Neural crest cell (in vitro differentiated cells): ENCODE measurements at regions not wholly inside any gene's neighbourhood (a gene's known extent, or its start where the extent isn't known, plus 50 kb on each side); places are given as distances from the start of the nearest gene placed in this dataset.

ENCODE experiments used
- DNase-seq: peaks from one replicate; pipeline ENCODE4 v3.0.0; 2021; ENCODE audit warnings: low read depth, mixed read lengths, low spot score
- H3K27ac Mint-ChIP-seq: one replicate; pipeline ENCODE4 v1.8.0; 2021; ENCODE audit warnings: mild to moderate bottlenecking, mixed read lengths; ENCODE audit not compliant: unreplicated experiment
- H3K27me3 Mint-ChIP-seq: 2 replicates; pipeline ENCODE4 v1.8.0; 2021; ENCODE audit warnings: low read depth, mild to moderate bottlenecking, mixed read lengths
- H3K36me3 Mint-ChIP-seq: 2 replicates; pipeline ENCODE4 v1.8.0; 2021; ENCODE audit warnings: low read depth, mild to moderate bottlenecking, mixed read lengths
- H3K4me1 Mint-ChIP-seq: 2 replicates; pipeline ENCODE4 v1.8.0; 2021; ENCODE audit warnings: mixed read lengths
- H3K4me3 Mint-ChIP-seq: one replicate; pipeline ENCODE4 v1.8.0; 2021; ENCODE audit warnings: mild to moderate bottlenecking, mixed read lengths
- H3K9me3 Mint-ChIP-seq: 2 replicates; pipeline ENCODE4 v1.8.0; 2021; ENCODE audit warnings: mixed read lengths
- TF ChIP-seq, protein P1 (sequence below): fragments of 200-600 bp; sonication (generic); conservative IDR thresholded peaks from 2 replicates; pipeline ENCODE4 v1.5.0; 2021; ENCODE audit warnings: antibody characterized with exemption, mild to moderate bottlenecking

GRCh38 chr18:46344416-46345180, 240.4 kb downstream of the HAUS1 start:
- Mint-ChIP-seq H3K4me3 (no peak overlapping the region), H3K36me3 (peaks cover 2% of the 10 kb centered on the region), H3K27ac (peak overlapping the region; percentile 81), H3K9me3 (no peaks in the 10 kb centered on the region), H3K4me1 (peaks cover 33% of the 10 kb centered on the region), H3K27me3 (no peaks in the 10 kb centered on the region)
- TF ChIP-seq, protein P1, sequence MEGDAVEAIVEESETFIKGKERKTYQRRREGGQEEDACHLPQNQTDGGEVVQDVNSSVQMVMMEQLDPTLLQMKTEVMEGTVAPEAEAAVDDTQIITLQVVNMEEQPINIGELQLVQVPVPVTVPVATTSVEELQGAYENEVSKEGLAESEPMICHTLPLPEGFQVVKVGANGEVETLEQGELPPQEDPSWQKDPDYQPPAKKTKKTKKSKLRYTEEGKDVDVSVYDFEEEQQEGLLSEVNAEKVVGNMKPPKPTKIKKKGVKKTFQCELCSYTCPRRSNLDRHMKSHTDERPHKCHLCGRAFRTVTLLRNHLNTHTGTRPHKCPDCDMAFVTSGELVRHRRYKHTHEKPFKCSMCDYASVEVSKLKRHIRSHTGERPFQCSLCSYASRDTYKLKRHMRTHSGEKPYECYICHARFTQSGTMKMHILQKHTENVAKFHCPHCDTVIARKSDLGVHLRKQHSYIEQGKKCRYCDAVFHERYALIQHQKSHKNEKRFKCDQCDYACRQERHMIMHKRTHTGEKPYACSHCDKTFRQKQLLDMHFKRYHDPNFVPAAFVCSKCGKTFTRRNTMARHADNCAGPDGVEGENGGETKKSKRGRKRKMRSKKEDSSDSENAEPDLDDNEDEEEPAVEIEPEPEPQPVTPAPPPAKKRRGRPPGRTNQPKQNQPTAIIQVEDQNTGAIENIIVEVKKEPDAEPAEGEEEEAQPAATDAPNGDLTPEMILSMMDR, result no peak
- no peak for DNase-seq

DNA sequence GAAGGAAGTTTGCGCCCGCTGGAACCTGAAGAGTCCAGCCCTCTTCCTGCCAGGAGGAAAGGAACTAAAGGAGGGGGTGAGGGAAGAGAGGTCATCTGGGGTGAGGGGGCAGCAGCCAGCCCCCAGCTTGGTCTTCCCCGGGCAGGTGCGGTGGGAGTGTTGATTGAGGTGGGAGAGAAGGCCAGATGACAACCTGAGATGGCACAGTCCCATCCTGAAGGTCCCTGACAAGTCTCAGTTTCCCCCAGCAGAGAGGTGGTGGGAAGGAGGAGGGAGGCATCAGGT, 240.9 kb downstream of the HAUS1 start:
- H3K4me1 Mint-ChIP-seq, result peaks cover 27% of the 10 kb centered on the region
- peak overlapping the region; percentile 81 for H3K27ac Mint-ChIP-seq
- peaks cover 2% of the 10 kb centered on the region for H3K36me3 Mint-ChIP-seq
- H3K4me3 Mint-ChIP-seq, result no peak overlapping the region
- H3K9me3 Mint-ChIP-seq, result no peaks in the 10 kb centered on the region
- no peak for DNase-seq
- TF ChIP-seq, protein P1, result no peak
- no peaks in the 10 kb centered on the region for H3K27me3 Mint-ChIP-seq

DNA sequence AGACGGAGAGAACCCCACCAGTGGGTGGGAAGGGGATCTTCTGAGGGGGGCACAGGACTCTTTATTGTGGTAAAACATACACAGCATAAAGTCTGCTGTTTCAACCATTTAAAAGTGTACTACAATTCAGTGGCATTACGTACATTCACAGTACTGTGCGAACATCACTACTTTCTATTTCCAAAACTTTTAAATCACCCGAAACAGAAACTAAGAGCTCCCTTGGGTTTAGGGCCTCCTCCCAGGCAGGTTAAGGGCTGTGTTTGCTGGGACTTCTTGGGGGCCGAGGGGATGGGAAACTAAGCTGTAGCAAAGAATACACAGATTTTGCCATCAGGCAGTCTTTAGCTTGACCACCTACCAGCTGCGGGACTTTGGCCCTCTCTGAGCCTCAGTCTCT, 242.0 kb downstream of the HAUS1 start:
- Mint-ChIP-seq H3K27ac (peak overlapping the region; percentile 40), H3K36me3 (peaks cover 2% of the 10 kb centered on the region), H3K4me3 (no peak overlapping the region), H3K9me3 (no peaks in the 10 kb centered on the region), H3K4me1 (peaks cover 18% of the 10 kb centered on the region), H3K27me3 (no peaks in the 10 kb centered on the region)
- DNase-seq, result no peak
- TF ChIP-seq, protein P1, result no peak

GRCh38 chr18:46346896-46347630, 242.9 kb downstream of the HAUS1 start:
- Mint-ChIP-seq H3K4me3 (no peak overlapping the region), H3K9me3 (no peaks in the 10 kb centered on the region), H3K27ac (no peak overlapping the region), H3K36me3 (peaks cover 2% of the 10 kb centered on the region), H3K27me3 (no peaks in the 10 kb centered on the region), H3K4me1 (peaks cover 12% of the 10 kb centered on the region)
- TF ChIP-seq, protein P1, result no peak
- no peak for DNase-seq

- DNase-seq, result no peak
- no peaks in the 10 kb centered on the region for H3K27me3 Mint-ChIP-seq
- H3K9me3 Mint-ChIP-seq, result no peaks in the 10 kb centered on the region
- TF ChIP-seq, protein P1, result no peak
- peaks cover 4% of the 10 kb centered on the region for H3K36me3 Mint-ChIP-seq
- H3K4me3 Mint-ChIP-seq, result no peak overlapping the region
- H3K4me1 Mint-ChIP-seq, result peaks cover 2% of the 10 kb centered on the region
- no peak overlapping the region for H3K27ac Mint-ChIP-seq
Measured at GRCh38 chr18:46350598-46351159, 246.5 kb downstream of the HAUS1 start.
